ENCODE measurements at regions not wholly inside any gene's neighbourhood (a gene's known extent, or its start where the extent isn't known, plus 50 kb on each side); places are given as distances from the start of the nearest gene placed in this dataset.

DNA sequence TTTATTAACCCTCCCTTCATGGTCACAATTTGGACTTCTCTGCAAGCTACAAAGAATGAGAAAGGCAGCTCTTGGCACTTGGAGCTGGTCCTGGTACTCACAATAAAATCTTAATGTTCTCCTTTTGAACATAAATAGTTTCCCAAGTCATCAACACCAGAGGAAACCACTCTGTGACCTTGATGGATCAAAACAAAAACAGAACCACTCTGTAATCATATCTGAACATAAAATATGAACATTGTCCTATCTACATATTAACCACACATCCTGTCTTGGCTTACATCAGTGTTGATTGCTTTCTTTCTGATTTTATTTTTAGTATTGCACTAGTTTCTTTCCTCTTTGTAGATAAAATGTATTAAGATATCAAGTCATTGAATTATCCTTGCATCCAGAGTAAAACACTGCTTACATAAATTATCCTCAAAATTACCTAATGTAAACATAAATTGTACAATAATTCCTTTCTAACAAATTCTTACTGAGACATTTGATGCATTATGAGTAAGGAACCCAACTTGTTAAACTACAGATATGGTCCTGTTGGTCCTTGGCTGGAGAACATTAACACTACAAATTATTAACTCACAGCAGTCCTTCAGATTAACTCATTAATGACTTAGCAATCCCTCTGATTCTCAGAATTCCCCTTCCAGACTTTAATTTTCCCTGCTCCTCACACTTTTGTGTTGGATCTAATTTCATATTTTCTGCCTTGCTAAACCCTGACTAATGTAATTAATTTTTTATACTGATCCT is 860.5 kb downstream of the DIPK2A start:
- TF ChIP-seq, protein P1, sequence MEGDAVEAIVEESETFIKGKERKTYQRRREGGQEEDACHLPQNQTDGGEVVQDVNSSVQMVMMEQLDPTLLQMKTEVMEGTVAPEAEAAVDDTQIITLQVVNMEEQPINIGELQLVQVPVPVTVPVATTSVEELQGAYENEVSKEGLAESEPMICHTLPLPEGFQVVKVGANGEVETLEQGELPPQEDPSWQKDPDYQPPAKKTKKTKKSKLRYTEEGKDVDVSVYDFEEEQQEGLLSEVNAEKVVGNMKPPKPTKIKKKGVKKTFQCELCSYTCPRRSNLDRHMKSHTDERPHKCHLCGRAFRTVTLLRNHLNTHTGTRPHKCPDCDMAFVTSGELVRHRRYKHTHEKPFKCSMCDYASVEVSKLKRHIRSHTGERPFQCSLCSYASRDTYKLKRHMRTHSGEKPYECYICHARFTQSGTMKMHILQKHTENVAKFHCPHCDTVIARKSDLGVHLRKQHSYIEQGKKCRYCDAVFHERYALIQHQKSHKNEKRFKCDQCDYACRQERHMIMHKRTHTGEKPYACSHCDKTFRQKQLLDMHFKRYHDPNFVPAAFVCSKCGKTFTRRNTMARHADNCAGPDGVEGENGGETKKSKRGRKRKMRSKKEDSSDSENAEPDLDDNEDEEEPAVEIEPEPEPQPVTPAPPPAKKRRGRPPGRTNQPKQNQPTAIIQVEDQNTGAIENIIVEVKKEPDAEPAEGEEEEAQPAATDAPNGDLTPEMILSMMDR (IDR thresholded peaks at IDR 0.05) = no peak
- TF ChIP-seq POLR2AphosphoS5 (IDR thresholded peaks at IDR 0.05) = no peak

Data from breast epithelium (tissue), 3 donors.